VCaP (cell line): ENCODE measurements at regions not wholly inside any gene's neighbourhood (a gene's known extent, or its start where the extent isn't known, plus 50 kb on each side); places are given as distances from the start of the nearest gene placed in this dataset.
A peak's percentile ranks its signal among the peaks of the same experiment; 100 is the strongest.

Experiments used
- H3K27ac ChIP-seq: fragments of 450-650 bp; 2 replicates; pipeline ENCODE4 v1.5.1; 2017
- TF ChIP-seq, protein P1 (sequence below): fragments of 450-650 bp; conservative IDR thresholded peaks from 2 replicates; pipeline ENCODE4 v1.5.1; 2017; ENCODE audit warnings: mild to moderate bottlenecking, moderate library complexity

GRCh38 chr1:232239998-232240397, 389.9 kb downstream of the SIPA1L2 start:
- H3K27ac ChIP-seq: no peak overlapping the region
- TF ChIP-seq, protein P1, sequence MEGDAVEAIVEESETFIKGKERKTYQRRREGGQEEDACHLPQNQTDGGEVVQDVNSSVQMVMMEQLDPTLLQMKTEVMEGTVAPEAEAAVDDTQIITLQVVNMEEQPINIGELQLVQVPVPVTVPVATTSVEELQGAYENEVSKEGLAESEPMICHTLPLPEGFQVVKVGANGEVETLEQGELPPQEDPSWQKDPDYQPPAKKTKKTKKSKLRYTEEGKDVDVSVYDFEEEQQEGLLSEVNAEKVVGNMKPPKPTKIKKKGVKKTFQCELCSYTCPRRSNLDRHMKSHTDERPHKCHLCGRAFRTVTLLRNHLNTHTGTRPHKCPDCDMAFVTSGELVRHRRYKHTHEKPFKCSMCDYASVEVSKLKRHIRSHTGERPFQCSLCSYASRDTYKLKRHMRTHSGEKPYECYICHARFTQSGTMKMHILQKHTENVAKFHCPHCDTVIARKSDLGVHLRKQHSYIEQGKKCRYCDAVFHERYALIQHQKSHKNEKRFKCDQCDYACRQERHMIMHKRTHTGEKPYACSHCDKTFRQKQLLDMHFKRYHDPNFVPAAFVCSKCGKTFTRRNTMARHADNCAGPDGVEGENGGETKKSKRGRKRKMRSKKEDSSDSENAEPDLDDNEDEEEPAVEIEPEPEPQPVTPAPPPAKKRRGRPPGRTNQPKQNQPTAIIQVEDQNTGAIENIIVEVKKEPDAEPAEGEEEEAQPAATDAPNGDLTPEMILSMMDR: no peak

DNA sequence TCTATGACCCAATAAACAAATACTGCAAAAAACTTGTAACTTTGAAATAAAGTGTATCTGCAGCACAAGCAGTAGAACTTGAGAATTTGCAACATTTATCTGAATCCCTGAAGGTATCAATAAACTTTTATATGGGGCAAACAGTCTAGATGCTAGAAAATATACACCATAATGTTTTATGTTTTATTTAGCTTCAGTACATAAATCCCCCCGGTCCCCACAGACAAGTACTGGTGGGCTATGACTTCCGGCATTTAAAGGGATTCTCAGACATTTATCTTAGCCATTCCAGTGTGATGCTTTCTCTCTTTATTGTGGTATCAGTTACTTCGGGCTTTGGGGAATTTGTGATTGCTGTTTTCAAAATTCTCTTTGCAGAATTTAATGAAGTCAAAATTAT, 390.4 kb downstream of the SIPA1L2 start:
- TF ChIP-seq, protein P1: no peak
- H3K27ac ChIP-seq: no peak overlapping the region

DNA sequence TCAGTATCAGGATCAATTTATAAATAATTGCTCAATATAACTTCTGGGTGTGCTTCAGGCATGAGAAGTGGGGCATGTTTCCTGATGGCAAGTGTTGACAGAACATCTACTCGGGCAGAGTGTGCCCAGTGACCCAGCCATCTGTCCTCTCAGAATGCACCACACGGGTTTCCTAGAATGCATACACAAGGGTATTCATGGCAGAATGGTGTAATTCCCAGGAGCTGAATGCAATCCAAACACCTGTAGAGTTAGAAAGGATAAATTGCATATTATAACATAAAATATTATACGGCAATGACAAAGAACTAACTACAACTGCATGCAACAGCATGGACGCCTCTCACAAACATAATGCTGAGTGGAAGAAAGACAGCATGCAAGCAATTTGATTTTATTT, 391.9 kb downstream of the SIPA1L2 start:
- H3K27ac ChIP-seq: peak overlapping the region; percentile 68
- TF ChIP-seq, protein P1: no peak

- no peak overlapping the region for H3K27ac ChIP-seq
- TF ChIP-seq, protein P1: no peak
Observed at GRCh38 chr1:232227306-232227705, 402.6 kb downstream of the SIPA1L2 start.

- TF ChIP-seq, protein P1: no peak
- no peak overlapping the region for H3K27ac ChIP-seq
Observed at GRCh38 chr1:232226197-232226712, 403.7 kb downstream of the SIPA1L2 start.

DNA sequence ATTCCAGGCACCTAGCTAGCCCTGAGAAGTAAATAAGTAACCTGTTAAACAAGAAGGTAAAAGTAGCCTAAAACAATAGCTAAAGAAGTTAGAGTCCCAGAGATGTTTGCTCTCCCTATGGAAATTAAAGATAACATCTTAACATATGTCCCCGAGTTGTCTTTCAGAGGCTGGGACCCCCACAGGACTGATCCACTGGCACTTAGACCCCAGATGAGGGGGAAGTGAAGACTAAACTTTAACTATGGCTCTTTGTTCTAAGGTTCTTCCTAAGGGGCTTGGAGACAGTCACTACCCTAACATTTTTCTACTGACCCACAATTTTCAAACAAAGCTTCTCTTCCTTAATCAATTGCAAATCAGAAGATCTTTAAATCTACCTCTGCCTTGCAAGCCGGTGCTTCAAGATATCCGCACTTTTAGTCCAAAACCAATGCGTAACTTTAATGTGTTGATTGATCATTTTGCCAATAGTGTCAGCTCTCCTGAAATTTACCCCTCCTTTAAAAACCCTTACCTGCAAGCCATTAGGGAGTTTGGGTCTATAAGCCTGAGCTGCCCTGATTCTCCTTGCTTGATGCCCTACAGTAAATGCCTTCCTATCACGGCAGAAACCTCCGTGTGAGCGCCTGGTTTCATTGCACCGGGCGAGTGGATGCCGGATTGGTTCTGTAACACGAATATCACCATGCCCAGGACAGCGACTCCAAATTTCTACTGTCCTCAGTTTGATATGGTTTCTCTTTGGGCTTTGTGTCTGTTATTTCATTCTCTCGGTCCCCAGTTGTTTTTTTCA, 404.4 kb downstream of the SIPA1L2 start:
- no peak overlapping the region for H3K27ac ChIP-seq
- TF ChIP-seq, protein P1: no peak

DNA sequence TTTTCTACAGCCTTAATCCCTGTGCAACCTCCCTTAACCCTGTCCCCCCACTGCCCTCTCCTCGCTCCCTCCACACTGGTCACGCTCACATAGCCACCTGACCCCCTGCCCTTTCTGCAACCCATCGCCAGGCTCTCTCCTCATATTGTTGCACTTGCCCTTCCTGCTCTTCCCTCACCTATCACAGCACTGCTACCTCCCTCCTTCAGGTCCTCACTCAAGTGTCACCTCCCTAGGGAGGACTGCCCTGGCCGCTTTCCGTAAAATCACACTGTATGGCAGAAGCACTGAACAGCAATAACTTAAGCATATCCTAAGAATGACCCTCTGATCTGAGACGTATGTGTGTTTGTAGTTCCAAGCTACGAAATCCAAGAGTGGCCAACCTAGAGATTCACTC, 406.0 kb downstream of the SIPA1L2 start:
- TF ChIP-seq, protein P1: no peak
- no peak overlapping the region for H3K27ac ChIP-seq
